ENCODE measurements at regions not wholly inside any gene's neighbourhood (a gene's known extent, or its start where the extent isn't known, plus 50 kb on each side); places are given as distances from the start of the nearest gene placed in this dataset.
"Not testable (repeated sequence)": the region's sequence is repeated elsewhere in the genome, so short reads cannot be mapped to it uniquely, and the experiment has no call there.

DNA sequence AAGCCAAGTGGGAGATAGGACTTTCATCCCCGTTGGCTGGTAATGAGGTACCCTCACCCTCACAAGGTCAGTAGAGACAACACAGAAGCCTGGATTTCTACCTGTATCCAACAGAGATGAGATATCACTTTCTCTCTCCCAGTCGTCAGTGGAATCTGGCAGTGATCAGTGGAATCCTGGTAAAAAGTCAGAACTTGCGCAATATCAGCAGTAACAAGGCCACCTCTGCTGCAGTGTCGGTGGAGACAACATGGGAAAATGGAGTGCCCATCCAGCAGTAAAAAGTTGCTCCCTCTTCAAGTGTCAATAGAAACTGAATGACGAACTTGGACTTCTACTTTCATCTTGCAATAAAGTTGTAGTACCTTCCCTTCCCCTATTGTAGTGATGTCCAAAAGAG, 615.9 kb downstream of the ETS1 start:
- H3K27me3 ChIP-seq (ENCODE audit: insufficient read depth, low read length) = peaks cover 5% of the 10 kb centered on the region
- no peaks in the 10 kb centered on the region for H3K4me1 ChIP-seq (ENCODE audit: insufficient read depth, low read length)
- peaks cover 6% of the 10 kb centered on the region for H3K9me3 ChIP-seq (ENCODE audit: low read depth, low read length)
- H3K4me3 ChIP-seq (ENCODE audit: low read length) = no peak overlapping the region

DNA sequence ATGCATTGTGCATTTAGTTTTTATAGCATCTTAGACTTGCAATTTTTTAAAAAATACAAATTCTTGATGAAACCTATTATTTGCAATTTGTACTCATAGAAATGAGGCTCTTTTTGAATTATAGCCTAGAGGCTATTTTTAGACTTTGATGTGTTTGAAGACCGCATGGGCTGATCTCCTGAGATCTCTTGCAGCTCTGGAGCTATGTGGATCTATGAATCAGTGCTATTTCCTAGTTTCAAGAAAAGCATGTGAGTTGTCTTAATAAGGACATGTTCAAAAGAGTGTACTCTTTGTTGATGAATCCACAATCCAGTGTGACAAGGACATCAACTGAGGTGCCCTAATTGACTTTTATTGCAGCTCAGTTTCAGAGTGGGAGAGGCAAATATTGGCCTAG, 620.5 kb downstream of the ETS1 start:
- Histone ChIP-seq H3K9me3 (ENCODE audit: low read depth, low read length) (peaks cover 6% of the 10 kb centered on the region), H3K27me3 (ENCODE audit: insufficient read depth, low read length) (peaks cover 5% of the 10 kb centered on the region), H3K4me1 (ENCODE audit: insufficient read depth, low read length) (no peaks in the 10 kb centered on the region), H3K4me3 (ENCODE audit: low read length) (no peak overlapping the region)

DNA sequence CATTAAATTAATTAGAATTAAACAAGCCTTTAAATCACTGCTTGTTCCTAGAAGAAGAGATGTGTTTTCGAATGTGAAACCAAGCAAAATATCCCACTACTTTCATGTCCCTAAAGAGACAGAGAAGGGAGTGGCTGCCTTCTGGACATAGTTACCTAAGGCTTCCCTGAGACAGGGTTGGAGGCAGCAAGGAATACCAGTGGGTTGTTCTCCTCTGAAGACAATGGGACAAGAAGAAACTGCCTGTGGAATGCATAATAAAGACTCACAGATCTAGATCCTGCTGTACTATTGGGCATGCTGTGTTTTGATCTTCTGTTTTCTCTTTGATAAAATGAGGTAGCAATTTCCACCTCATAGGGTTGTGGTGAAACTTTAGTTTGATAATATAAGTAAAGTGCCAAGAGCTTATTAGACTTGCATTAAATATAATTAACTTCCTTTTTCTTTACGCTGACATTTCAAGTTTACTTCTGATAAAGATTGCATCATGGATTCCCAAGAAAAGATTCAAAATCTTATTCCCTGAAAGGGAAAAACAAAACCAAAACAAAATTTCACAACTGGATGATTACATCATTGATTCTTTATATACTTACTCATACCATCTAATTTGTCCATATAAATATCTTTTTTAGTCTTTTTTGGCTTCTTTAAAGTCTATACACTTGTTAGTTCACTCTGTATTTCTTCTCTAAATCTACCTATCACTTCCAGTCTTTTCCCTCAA, 621.3 kb downstream of the ETS1 start:
- no peak overlapping the region for H3K4me3 ChIP-seq (ENCODE audit: low read length)

DNA sequence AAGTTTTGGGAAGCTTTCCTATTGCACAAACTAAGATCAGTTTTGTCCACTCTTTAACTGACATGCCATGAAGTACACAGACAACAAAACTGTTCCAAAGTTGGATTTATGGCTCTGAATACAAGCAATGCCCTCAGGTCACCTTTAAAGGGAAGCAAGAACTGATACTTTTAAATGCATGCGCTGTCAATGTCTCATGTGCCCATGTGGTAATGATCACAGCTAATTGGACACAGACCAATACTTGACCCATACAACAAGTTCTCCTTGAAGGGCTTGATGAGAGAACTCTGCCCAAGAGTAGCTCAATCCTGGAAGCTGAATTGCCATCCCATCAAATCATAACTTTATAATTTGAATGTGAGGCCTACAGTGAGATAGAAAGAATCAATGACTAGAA, 624.9 kb downstream of the ETS1 start:
- Histone ChIP-seq H3K4me1 (ENCODE audit: insufficient read depth, low read length) (no peaks in the 10 kb centered on the region), H3K9me3 (ENCODE audit: low read depth, low read length) (no peaks in the 10 kb centered on the region), H3K4me3 (ENCODE audit: low read length) (no peak overlapping the region), H3K27me3 (ENCODE audit: insufficient read depth, low read length) (peaks cover 5% of the 10 kb centered on the region)

More for the DNA sequence above, 621.3 kb downstream of the ETS1 start:
- no peaks in the 10 kb centered on the region for H3K4me1 ChIP-seq (ENCODE audit: insufficient read depth, low read length)
- H3K9me3 ChIP-seq (ENCODE audit: low read depth, low read length) = peaks cover 1% of the 10 kb centered on the region
- peaks cover 5% of the 10 kb centered on the region for H3K27me3 ChIP-seq (ENCODE audit: insufficient read depth, low read length)

DNA sequence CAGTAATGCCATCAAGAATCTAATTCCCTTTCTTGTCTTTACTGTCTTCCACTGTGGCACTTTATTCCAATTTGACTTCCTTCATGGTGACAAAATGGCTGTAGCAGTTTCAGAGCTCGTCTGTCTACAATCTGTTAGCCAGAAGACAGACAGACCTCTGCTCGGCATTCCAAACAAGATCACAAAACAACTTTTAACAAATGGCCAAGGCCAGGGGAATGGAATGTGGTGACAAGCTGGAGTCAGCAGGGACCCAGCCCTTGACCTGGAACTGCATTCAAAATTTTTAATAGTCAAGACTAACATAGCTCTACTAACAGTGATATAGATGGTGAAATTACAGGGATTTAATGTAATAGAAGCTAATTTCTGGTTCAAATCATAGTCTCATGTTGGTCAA, 637.2 kb downstream of the ETS1 start:
- Histone ChIP-seq H3K4me3 (ENCODE audit: low read length) (no peak overlapping the region), H3K4me1 (ENCODE audit: insufficient read depth, low read length) (no peaks in the 10 kb centered on the region)

DNA sequence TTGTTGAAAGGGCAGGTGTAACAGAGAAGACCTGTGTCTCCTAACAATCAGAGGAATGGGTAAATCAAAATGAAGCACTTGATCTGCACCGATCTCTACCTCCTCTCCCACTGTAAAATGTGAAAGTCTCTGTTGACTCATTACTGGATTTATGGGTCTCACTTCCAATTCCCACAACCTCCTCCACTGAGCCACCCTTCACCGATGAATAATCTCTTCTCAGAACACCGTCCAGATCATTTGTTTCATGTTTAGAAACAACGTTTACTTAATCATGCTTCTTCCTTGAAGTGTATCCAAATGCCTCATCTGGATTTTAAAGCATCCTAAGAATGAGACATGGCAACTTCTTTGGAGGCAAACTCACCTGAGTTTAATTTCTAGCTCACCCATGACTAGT, 643.6 kb downstream of the ETS1 start:
- H3K4me3 ChIP-seq (ENCODE audit: low read length) = no peak overlapping the region
- no peaks in the 10 kb centered on the region for H3K9me3 ChIP-seq (ENCODE audit: low read depth, low read length)
- no peaks in the 10 kb centered on the region for H3K27me3 ChIP-seq (ENCODE audit: insufficient read depth, low read length)
- no peaks in the 10 kb centered on the region for H3K4me1 ChIP-seq (ENCODE audit: insufficient read depth, low read length)

More for the DNA sequence above, 637.2 kb downstream of the ETS1 start:
- Histone ChIP-seq H3K9me3 (ENCODE audit: low read depth, low read length) (no peaks in the 10 kb centered on the region), H3K27me3 (ENCODE audit: insufficient read depth, low read length) (peaks cover 5% of the 10 kb centered on the region)

DNA sequence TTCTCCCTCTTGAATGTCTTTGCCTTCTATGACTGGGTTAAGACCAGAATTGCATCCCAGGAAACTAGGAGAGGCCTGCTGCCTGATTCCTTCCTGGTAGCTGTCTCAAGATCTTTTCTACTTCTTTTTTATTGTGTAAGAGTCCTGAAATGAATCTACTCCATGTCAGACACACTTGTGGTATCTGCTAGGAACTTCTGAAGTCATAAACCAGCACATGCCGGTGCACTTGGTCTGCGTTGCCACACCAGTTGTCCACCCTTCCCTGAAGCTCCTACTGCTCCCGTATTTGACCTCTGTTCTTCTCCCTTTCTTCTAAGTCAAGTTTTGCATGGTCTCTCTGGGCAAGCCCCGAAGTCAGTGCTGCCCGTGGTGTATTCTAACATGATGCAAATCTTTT, 644.2 kb downstream of the ETS1 start:
- H3K4me1 ChIP-seq (ENCODE audit: insufficient read depth, low read length) = no peaks in the 10 kb centered on the region
- no peak overlapping the region for H3K4me3 ChIP-seq (ENCODE audit: low read length)

DNA sequence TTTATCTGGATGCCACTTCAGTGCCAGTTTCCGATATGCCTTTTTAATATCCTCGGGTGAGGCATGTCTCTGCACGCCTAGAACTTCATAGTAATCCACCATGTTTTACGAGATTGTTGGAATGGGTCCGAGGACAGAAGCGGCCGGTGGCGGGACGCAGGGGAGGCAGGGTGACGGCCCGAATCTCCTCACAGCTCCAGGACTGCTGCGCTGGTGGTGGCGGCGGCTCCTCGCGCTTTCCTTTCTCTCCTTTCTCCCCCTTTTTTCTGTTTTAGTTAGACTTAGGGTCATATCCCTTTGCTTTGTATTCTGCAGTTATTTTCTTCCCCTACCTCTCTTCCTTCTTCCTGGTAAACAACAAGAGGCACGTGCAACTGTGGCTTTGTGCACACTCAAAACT, 645.8 kb downstream of the ETS1 start:
- H3K4me1 ChIP-seq (ENCODE audit: insufficient read depth, low read length); H3K4me3 ChIP-seq (ENCODE audit: low read length); H3K27me3 ChIP-seq (ENCODE audit: insufficient read depth, low read length); H3K9me3 ChIP-seq (ENCODE audit: low read depth, low read length): not testable (repeated sequence)

More for the DNA sequence above, 644.2 kb downstream of the ETS1 start:
- Histone ChIP-seq H3K9me3 (ENCODE audit: low read depth, low read length) (no peaks in the 10 kb centered on the region), H3K27me3 (ENCODE audit: insufficient read depth, low read length) (no peaks in the 10 kb centered on the region)

DNA sequence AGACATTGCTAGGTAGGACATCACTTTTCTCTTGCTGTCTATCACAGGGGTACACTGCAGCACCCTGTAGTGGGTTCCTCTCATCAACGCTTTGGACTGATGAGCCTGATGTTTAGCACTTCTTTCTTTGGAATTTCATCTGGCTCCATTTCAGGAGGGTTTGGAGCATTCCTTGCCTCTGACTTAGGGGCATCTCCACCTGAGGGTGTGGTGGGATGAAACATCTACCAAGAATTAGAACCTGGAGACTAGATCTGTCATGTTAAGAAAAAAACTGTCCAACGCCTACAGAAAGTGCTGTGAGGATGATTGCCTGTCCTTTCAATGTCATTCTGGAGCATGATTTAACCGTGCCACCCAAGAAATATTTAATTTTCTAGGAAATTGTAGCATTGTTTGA, 648.4 kb downstream of the ETS1 start:
- Histone ChIP-seq H3K4me1 (ENCODE audit: insufficient read depth, low read length) (no peaks in the 10 kb centered on the region), H3K4me3 (ENCODE audit: low read length) (no peak overlapping the region), H3K9me3 (ENCODE audit: low read depth, low read length) (no peaks in the 10 kb centered on the region), H3K27me3 (ENCODE audit: insufficient read depth, low read length) (no peaks in the 10 kb centered on the region)

DNA sequence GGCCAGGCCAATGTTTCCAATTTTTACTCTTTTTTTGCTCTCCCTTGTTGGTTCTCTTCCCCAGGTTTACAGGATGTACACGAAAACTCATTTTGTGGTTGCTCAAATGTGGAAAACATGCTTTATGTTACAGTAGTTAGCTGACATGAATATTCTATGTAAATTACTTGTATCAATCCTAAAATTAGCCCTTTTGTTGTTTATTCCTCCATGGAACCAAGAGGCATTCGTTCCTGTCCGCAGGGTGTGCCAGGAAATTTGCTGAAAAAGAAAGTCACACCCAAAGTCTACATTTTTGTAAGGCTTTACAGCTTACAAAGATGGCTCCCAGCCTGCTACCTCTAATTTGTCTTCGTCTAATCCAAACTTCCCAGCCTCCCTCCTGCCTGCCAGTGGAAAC, 652.3 kb downstream of the ETS1 start:
- Histone ChIP-seq H3K27me3 (ENCODE audit: insufficient read depth, low read length) (no peaks in the 10 kb centered on the region), H3K4me3 (ENCODE audit: low read length) (no peak overlapping the region), H3K9me3 (ENCODE audit: low read depth, low read length) (no peaks in the 10 kb centered on the region), H3K4me1 (ENCODE audit: insufficient read depth, low read length) (no peaks in the 10 kb centered on the region)

DNA sequence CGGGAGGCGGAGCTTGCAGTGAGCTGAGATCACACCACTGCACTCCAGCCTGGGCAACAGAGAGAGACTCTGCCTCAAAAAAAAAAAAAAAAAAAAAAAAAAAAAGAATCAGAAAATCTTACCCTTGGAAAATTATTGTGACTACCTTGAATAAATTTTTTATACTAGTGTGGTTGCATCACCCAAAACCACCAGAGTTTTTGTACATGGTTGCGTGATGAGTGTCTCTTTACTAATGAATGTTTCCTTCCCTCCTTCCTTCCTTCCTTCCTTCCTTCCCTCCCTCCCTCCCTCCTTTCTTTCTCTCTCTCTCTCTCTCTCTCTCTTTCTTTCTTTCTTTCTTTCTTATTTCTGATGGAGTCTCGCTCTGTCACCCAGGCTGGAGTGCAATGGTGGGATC, 653.4 kb downstream of the ETS1 start:
- not testable (repeated sequence) for H3K4me3 ChIP-seq (ENCODE audit: low read length); H3K9me3 ChIP-seq (ENCODE audit: low read depth, low read length); H3K27me3 ChIP-seq (ENCODE audit: insufficient read depth, low read length); H3K4me1 ChIP-seq (ENCODE audit: insufficient read depth, low read length)

DNA sequence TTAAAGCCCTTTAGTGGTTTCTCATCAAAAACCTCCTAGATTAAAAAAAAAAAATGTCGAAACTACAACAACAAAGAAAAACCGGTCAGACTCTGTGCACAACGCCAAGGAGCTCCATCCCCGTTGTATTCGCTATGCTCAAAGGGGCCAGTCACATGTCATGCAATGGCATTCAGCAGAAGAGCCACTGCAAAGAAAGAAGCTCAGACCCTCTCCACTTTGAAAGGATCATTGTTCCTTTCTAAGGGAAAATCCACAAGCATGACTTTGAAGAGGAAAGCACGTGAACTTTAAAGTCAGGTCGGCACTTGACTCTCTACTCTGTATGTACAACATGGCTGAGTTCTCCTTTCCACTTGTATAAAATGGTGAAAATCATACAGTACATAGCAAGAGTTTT, 655.6 kb downstream of the ETS1 start:
- Histone ChIP-seq H3K9me3 (ENCODE audit: low read depth, low read length) (no peaks in the 10 kb centered on the region), H3K4me1 (ENCODE audit: insufficient read depth, low read length) (no peaks in the 10 kb centered on the region), H3K4me3 (ENCODE audit: low read length) (no peak overlapping the region), H3K27me3 (ENCODE audit: insufficient read depth, low read length) (no peaks in the 10 kb centered on the region)

DNA sequence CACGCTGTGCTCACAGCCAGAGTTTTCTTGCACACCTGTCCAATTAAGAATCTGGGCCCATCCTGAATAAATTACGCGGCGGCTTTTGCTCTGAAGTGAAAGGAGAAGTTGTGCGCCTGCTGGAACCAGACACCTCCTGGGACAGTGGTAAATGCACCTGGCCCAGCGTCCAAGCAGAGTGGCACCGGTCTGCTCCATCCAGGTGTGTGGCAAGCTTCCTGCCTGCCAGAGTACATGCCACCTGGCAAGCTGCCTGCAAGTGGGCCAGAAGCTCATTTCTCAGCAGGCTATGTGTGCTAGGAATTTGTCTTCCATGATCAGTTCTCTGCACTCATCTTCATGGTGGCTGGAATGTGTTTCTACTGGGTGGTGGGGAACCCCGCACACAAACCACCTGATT, 660.6 kb downstream of the ETS1 start:
- H3K27me3 ChIP-seq (ENCODE audit: insufficient read depth, low read length) = no peaks in the 10 kb centered on the region
- no peak overlapping the region for H3K4me3 ChIP-seq (ENCODE audit: low read length)
- H3K9me3 ChIP-seq (ENCODE audit: low read depth, low read length) = no peaks in the 10 kb centered on the region
- H3K4me1 ChIP-seq (ENCODE audit: insufficient read depth, low read length) = no peaks in the 10 kb centered on the region

DNA sequence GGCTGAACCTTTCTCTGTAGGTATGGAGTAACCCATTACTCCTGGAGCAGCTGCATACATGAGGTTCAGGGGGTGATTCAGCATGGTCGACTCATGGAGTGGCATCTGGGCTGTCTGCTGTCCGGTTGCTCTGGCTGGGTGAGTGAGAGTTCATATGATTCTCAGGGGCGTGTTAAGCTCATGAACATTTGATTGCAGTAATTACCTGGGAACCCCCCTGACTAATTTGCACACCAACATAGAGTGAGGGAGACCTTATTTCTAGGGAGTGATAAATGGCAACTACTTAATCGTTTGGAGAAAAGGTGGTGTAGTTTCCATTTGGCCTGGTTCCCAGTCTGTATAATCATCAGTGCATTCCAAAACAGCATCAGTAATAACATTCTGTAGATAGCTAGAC, 661.9 kb downstream of the ETS1 start:
- Histone ChIP-seq H3K9me3 (ENCODE audit: low read depth, low read length) (no peaks in the 10 kb centered on the region), H3K27me3 (ENCODE audit: insufficient read depth, low read length) (no peaks in the 10 kb centered on the region), H3K4me3 (ENCODE audit: low read length) (no peak overlapping the region), H3K4me1 (ENCODE audit: insufficient read depth, low read length) (no peaks in the 10 kb centered on the region)

DNA sequence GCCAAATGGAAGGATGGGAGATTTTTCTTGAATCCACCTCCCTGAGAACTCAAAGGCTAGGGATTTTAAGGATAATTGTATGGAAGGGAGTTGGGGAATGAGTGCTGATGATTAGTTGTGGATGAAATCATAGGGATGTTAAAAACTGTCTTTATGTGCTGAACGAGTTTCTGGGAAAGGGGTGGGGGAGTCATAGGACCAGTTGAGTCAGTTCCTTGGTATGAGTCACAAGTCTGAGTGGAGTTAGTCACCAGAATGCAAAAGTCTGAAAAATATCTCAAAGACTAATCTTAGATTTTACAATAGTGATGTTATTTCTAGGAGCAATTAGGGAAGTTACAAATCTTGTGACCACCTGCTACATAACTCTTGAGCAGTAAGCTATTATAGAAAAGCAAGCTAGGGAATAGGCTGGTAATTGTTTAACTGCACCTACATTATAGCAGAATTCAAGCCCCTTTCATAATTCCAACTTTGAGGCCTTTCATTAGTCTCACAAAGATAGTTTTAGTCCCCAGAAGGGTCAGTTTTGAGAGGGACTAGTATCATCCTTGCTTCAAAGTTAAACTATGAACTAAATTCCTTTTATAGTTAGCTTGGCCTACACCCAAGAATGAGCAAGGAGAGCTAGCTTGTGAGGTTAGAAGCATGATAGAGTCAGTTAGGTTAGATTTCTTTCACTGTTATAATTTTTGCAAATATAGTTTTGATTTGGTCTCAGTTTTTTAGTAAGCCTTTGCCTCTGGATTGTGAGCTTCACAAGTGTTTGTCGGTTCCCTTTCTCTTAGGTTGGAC, 668.0 kb downstream of the ETS1 start:
- Histone ChIP-seq H3K4me1 (ENCODE audit: insufficient read depth, low read length) (no peaks in the 10 kb centered on the region), H3K4me3 (ENCODE audit: low read length) (no peak overlapping the region), H3K27me3 (ENCODE audit: insufficient read depth, low read length) (no peaks in the 10 kb centered on the region), H3K9me3 (ENCODE audit: low read depth, low read length) (no peaks in the 10 kb centered on the region)

DNA sequence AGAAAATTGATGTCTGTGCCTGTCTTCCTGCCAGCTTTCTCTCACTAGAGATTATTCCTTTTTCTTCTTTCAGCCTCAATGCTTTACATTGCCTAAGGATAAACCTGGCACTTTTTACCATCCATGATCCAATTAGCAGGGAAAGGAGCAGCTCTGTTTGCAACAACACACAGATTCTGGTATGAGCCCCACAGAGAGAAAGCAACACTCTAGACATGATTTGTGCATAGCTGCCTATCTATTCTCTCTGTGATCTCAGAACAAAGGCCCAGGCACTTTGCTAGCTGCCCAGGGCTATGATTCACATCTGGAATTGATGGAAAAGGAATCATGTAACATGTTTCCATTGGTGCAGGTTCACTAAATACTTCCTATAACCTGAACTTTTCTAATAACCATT, 685.0 kb downstream of the ETS1 start:
- no peaks in the 10 kb centered on the region for H3K27me3 ChIP-seq (ENCODE audit: insufficient read depth, low read length)
- H3K4me1 ChIP-seq (ENCODE audit: insufficient read depth, low read length) = no peaks in the 10 kb centered on the region
- H3K4me3 ChIP-seq (ENCODE audit: low read length) = no peak overlapping the region
- H3K9me3 ChIP-seq (ENCODE audit: low read depth, low read length) = no peaks in the 10 kb centered on the region

Measured in mononuclear cell (primary cell).